ENCODE measurements at regions not wholly inside any gene's neighbourhood (a gene's known extent, or its start where the extent isn't known, plus 50 kb on each side); places are given as distances from the start of the nearest gene placed in this dataset.

- ATAC-seq (ENCODE audit: low read depth) (no peak), DNase-seq (ENCODE audit: low spot score) (no peak)
- H3K4me1 ChIP-seq (ENCODE audit: insufficient read depth, poor library complexity, severe bottlenecking): no peaks in the 10 kb centered on the region
- no peaks in the 10 kb centered on the region for H3K36me3 ChIP-seq (ENCODE audit: low read depth)
- TF ChIP-seq CTCF (IDR thresholded peaks at IDR 0.05; ENCODE audit: poor library complexity, severe bottlenecking): no peak
- no peak overlapping the region for H3K4me3 ChIP-seq (ENCODE audit: severe bottlenecking)
- H3K27me3 ChIP-seq (ENCODE audit: insufficient read depth, poor library complexity, severe bottlenecking): no peaks in the 10 kb centered on the region
- no peak overlapping the region for H3K27ac ChIP-seq (ENCODE audit: poor library complexity, severe bottlenecking)
- H3K9me3 ChIP-seq (ENCODE audit: severe bottlenecking): no peaks in the 10 kb centered on the region
Observed at GRCh38 chr5:88606626-88607025, 276.4 kb downstream of the MEF2C start.

- no peaks in the 10 kb centered on the region for H3K4me1 ChIP-seq (ENCODE audit: insufficient read depth, poor library complexity, severe bottlenecking)
- H3K27me3 ChIP-seq (ENCODE audit: insufficient read depth, poor library complexity, severe bottlenecking): no peaks in the 10 kb centered on the region
- ATAC-seq (ENCODE audit: low read depth) (no peak), DNase-seq (ENCODE audit: low spot score) (no peak)
- H3K27ac ChIP-seq (ENCODE audit: poor library complexity, severe bottlenecking): no peak overlapping the region
- no peak for TF ChIP-seq CTCF (IDR thresholded peaks at IDR 0.05; ENCODE audit: poor library complexity, severe bottlenecking)
- no peaks in the 10 kb centered on the region for H3K9me3 ChIP-seq (ENCODE audit: severe bottlenecking)
- no peak overlapping the region for H3K4me3 ChIP-seq (ENCODE audit: severe bottlenecking)
- no peaks in the 10 kb centered on the region for H3K36me3 ChIP-seq (ENCODE audit: low read depth)
Observed at GRCh38 chr5:88606173-88606572, 276.8 kb downstream of the MEF2C start.

- DNase-seq (ENCODE audit: low spot score): no peak
- TF ChIP-seq CTCF (IDR thresholded peaks at IDR 0.05; ENCODE audit: poor library complexity, severe bottlenecking): peak; percentile 70
- no peak overlapping the region for H3K27ac ChIP-seq (ENCODE audit: poor library complexity, severe bottlenecking)
- H3K36me3 ChIP-seq (ENCODE audit: low read depth): no peaks in the 10 kb centered on the region
- no peaks in the 10 kb centered on the region for H3K27me3 ChIP-seq (ENCODE audit: insufficient read depth, poor library complexity, severe bottlenecking)
- H3K4me1 ChIP-seq (ENCODE audit: insufficient read depth, poor library complexity, severe bottlenecking): no peaks in the 10 kb centered on the region
- no peak for ATAC-seq (ENCODE audit: low read depth)
- no peak overlapping the region for H3K4me3 ChIP-seq (ENCODE audit: severe bottlenecking)
- no peaks in the 10 kb centered on the region for H3K9me3 ChIP-seq (ENCODE audit: severe bottlenecking)
Observed at GRCh38 chr5:88602584-88602983, 280.4 kb downstream of the MEF2C start.

- no peaks in the 10 kb centered on the region for H3K27me3 ChIP-seq (ENCODE audit: insufficient read depth, poor library complexity, severe bottlenecking)
- DNase-seq (ENCODE audit: low spot score): no peak
- no peak overlapping the region for H3K27ac ChIP-seq (ENCODE audit: poor library complexity, severe bottlenecking)
- no peak for TF ChIP-seq CTCF (IDR thresholded peaks at IDR 0.05; ENCODE audit: poor library complexity, severe bottlenecking)
- no peaks in the 10 kb centered on the region for H3K9me3 ChIP-seq (ENCODE audit: severe bottlenecking)
- no peaks in the 10 kb centered on the region for H3K36me3 ChIP-seq (ENCODE audit: low read depth)
- H3K4me3 ChIP-seq (ENCODE audit: severe bottlenecking): no peak overlapping the region
- no peaks in the 10 kb centered on the region for H3K4me1 ChIP-seq (ENCODE audit: insufficient read depth, poor library complexity, severe bottlenecking)
- no peak for ATAC-seq (ENCODE audit: low read depth)
Observed at GRCh38 chr5:88594441-88594840, 288.5 kb downstream of the MEF2C start.

GRCh38 chr5:88588609-88589008 lies 294.4 kb downstream of the MEF2C start:
- no peak for TF ChIP-seq CTCF (IDR thresholded peaks at IDR 0.05; ENCODE audit: poor library complexity, severe bottlenecking)
- Histone ChIP-seq H3K27me3 (ENCODE audit: insufficient read depth, poor library complexity, severe bottlenecking) (peaks cover 4% of the 10 kb centered on the region), H3K4me3 (ENCODE audit: severe bottlenecking) (no peak overlapping the region), H3K27ac (ENCODE audit: poor library complexity, severe bottlenecking) (no peak overlapping the region), H3K9me3 (ENCODE audit: severe bottlenecking) (no peaks in the 10 kb centered on the region), H3K4me1 (ENCODE audit: insufficient read depth, poor library complexity, severe bottlenecking) (no peaks in the 10 kb centered on the region), H3K36me3 (ENCODE audit: low read depth) (no peaks in the 10 kb centered on the region)
- DNase-seq (ENCODE audit: low spot score) (no peak), ATAC-seq (ENCODE audit: low read depth) (no peak)

All from RWPE2 (cell line).